ENCODE measurements at regions not wholly inside any gene's neighbourhood (a gene's known extent, or its start where the extent isn't known, plus 50 kb on each side); places are given as distances from the start of the nearest gene placed in this dataset.

GRCh38 chr2:8332646-8333045 is 349.2 kb upstream of the ID2 start:
- TF ChIP-seq EZH2 (IDR thresholded peaks at IDR 0.05; ENCODE audit: insufficient read depth, poor library complexity, severe bottlenecking) (no peak), EZH2phosphoT487 (IDR thresholded peaks at IDR 0.05; ENCODE audit: insufficient read depth, low read depth) (no peak)

Measured in GM23248 (cell line).